ENCODE measurements at regions not wholly inside any gene's neighbourhood (a gene's known extent, or its start where the extent isn't known, plus 50 kb on each side); places are given as distances from the start of the nearest gene placed in this dataset.

- TF ChIP-seq CTCF (IDR thresholded peaks at IDR 0.05): no peak
- ATAC-seq (ENCODE audit: low FRiP score) (no peak), DNase-seq (ENCODE audit: low spot score) (no peak)
Measured at GRCh38 chr2:150640039-150640438, 152.6 kb upstream of the RND3 start.

GRCh38 chr2:150639383-150639782 is 151.9 kb upstream of the RND3 start:
- DNase-seq (ENCODE audit: low spot score): no peak
- ATAC-seq (ENCODE audit: low FRiP score): no peak
- TF ChIP-seq CTCF (IDR thresholded peaks at IDR 0.05): no peak

- ATAC-seq (ENCODE audit: low FRiP score): no peak
- no peak for TF ChIP-seq CTCF (IDR thresholded peaks at IDR 0.05)
- no peak for DNase-seq (ENCODE audit: low spot score)
Measured at GRCh38 chr2:150631236-150631821, 143.9 kb upstream of the RND3 start.

- no peak for DNase-seq (ENCODE audit: low spot score)
- no peak for TF ChIP-seq CTCF (IDR thresholded peaks at IDR 0.05)
- ATAC-seq (ENCODE audit: low FRiP score): no peak
Measured at GRCh38 chr2:150630587-150631235, 143.2 kb upstream of the RND3 start.

- DNase-seq (ENCODE audit: low spot score) (no peak), ATAC-seq (ENCODE audit: low FRiP score) (no peak)
- TF ChIP-seq CTCF (IDR thresholded peaks at IDR 0.05): no peak
Measured at GRCh38 chr2:150627526-150627925, 140.1 kb upstream of the RND3 start.

GRCh38 chr2:150626934-150627411 is 139.5 kb upstream of the RND3 start:
- no peak for TF ChIP-seq CTCF (IDR thresholded peaks at IDR 0.05)
- ATAC-seq (ENCODE audit: low FRiP score) (no peak), DNase-seq (ENCODE audit: low spot score) (no peak)

- ATAC-seq (ENCODE audit: low FRiP score) (no peak), DNase-seq (ENCODE audit: low spot score) (no peak)
- TF ChIP-seq CTCF (IDR thresholded peaks at IDR 0.05): no peak
Measured at GRCh38 chr2:150625741-150626140, 138.3 kb upstream of the RND3 start.

All from omental fat pad (tissue), 3 donors.